Activated T-cell treated with anti-CD3 and anti-CD28 coated beads, Interleukin-2, amount 50 U/mL, for 48 hours (primary cell): ENCODE measurements at regions not wholly inside any gene's neighbourhood (a gene's known extent, or its start where the extent isn't known, plus 50 kb on each side); places are given as distances from the start of the nearest gene placed in this dataset.

Source experiments
- DNase-seq, 2 experiments: peaks; one replicate each; pipeline ENCODE4 v3.0.0-alpha.2; 2020

GRCh38 chr2:128639120-128639477 is 320.4 kb upstream of the HS6ST1 start:
- no peak for DNase-seq

GRCh38 chr2:128639693-128640092 is 321.0 kb upstream of the HS6ST1 start:
- no peak for DNase-seq

- DNase-seq = no peak
Measured at GRCh38 chr2:128640166-128640844, 321.6 kb upstream of the HS6ST1 start.

GRCh38 chr2:128640845-128641360 is 322.2 kb upstream of the HS6ST1 start:
- peak in 1 of 2 experiments; percentile 9 for DNase-seq

- DNase-seq = peak in 1 of 2 experiments; percentile 6
Measured at GRCh38 chr2:128641421-128642080, 322.9 kb upstream of the HS6ST1 start.

GRCh38 chr2:128642316-128642715 is 323.6 kb upstream of the HS6ST1 start:
- DNase-seq = peak in 1 of 2 experiments; percentile 4

- peak in 1 of 2 experiments; percentile 5 for DNase-seq
Measured at GRCh38 chr2:128642821-128643220, 324.2 kb upstream of the HS6ST1 start.

- DNase-seq = peak in 1 of 2 experiments; percentile 3
Measured at GRCh38 chr2:128643221-128644065, 324.8 kb upstream of the HS6ST1 start.

- DNase-seq = no peak
Measured at GRCh38 chr2:128644156-128644555, 325.5 kb upstream of the HS6ST1 start.

GRCh38 chr2:128644718-128645256 is 326.1 kb upstream of the HS6ST1 start:
- no peak for DNase-seq

- DNase-seq = no peak
Measured at GRCh38 chr2:128645631-128646030, 327.0 kb upstream of the HS6ST1 start.

GRCh38 chr2:128646091-128646490 is 327.4 kb upstream of the HS6ST1 start:
- DNase-seq = no peak

- DNase-seq = no peak
Measured at GRCh38 chr2:128646691-128647090, 328.0 kb upstream of the HS6ST1 start.

GRCh38 chr2:128651000-128651399 is 332.3 kb upstream of the HS6ST1 start:
- no peak for DNase-seq

- DNase-seq = no peak
Measured at GRCh38 chr2:128654408-128654807, 335.7 kb upstream of the HS6ST1 start.

- DNase-seq = no peak
Measured at GRCh38 chr2:128660836-128661235, 342.2 kb upstream of the HS6ST1 start.

GRCh38 chr2:128661311-128661710 is 342.6 kb upstream of the HS6ST1 start:
- no peak for DNase-seq

- DNase-seq = no peak
Measured at GRCh38 chr2:128662051-128662471, 343.4 kb upstream of the HS6ST1 start.

GRCh38 chr2:128663371-128664050 is 344.8 kb upstream of the HS6ST1 start:
- DNase-seq = no peak

- DNase-seq = no peak
Measured at GRCh38 chr2:128664499-128664971, 345.9 kb upstream of the HS6ST1 start.

- no peak for DNase-seq
Measured at GRCh38 chr2:128665113-128665512, 346.4 kb upstream of the HS6ST1 start.

GRCh38 chr2:128666596-128666995 is 347.9 kb upstream of the HS6ST1 start:
- no peak for DNase-seq
